ENCODE measurements at regions not wholly inside any gene's neighbourhood (a gene's known extent, or its start where the extent isn't known, plus 50 kb on each side); places are given as distances from the start of the nearest gene placed in this dataset.

GRCh38 chr18:54004828-54005227 is 219.6 kb downstream of the MBD2 start:
- H3K4me3 ChIP-seq (ENCODE audit: low read depth, low read length): no peak overlapping the region
- no peak for DNase-seq (ENCODE audit: low read depth)
- TF ChIP-seq, protein P1, sequence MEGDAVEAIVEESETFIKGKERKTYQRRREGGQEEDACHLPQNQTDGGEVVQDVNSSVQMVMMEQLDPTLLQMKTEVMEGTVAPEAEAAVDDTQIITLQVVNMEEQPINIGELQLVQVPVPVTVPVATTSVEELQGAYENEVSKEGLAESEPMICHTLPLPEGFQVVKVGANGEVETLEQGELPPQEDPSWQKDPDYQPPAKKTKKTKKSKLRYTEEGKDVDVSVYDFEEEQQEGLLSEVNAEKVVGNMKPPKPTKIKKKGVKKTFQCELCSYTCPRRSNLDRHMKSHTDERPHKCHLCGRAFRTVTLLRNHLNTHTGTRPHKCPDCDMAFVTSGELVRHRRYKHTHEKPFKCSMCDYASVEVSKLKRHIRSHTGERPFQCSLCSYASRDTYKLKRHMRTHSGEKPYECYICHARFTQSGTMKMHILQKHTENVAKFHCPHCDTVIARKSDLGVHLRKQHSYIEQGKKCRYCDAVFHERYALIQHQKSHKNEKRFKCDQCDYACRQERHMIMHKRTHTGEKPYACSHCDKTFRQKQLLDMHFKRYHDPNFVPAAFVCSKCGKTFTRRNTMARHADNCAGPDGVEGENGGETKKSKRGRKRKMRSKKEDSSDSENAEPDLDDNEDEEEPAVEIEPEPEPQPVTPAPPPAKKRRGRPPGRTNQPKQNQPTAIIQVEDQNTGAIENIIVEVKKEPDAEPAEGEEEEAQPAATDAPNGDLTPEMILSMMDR (IDR thresholded peaks at IDR 0.05; ENCODE audit: low read depth, low read length, missing control alignments): peak; percentile 38

GRCh38 chr18:54003195-54003594 is 221.3 kb downstream of the MBD2 start:
- TF ChIP-seq, protein P1 (IDR thresholded peaks at IDR 0.05; ENCODE audit: low read depth, low read length, missing control alignments): no peak
- DNase-seq (ENCODE audit: low read depth): no peak
- no peak overlapping the region for H3K4me3 ChIP-seq (ENCODE audit: low read depth, low read length)

DNA sequence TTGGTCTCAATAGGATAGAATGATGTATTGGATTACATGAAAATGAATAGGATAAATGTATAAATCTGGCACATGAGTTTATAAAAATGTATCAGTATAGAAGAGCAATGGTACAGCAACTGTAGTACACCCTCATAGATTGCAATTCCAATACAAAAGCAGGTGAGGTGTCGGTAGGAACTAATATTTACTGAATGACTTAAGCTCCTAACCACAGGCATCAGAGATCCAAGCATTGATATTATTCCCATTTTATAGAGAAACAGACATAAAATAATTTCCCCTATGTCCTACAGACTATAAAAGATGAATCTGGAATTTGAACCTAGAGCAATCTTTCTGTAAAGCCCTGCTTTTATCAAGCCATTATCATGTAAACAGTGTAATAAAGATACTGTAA is 227.4 kb downstream of the MBD2 start:
- no peak overlapping the region for H3K4me3 ChIP-seq (ENCODE audit: low read depth, low read length)
- TF ChIP-seq, protein P1 (IDR thresholded peaks at IDR 0.05; ENCODE audit: low read depth, low read length, missing control alignments): no peak
- no peak for DNase-seq (ENCODE audit: low read depth)

- DNase-seq (ENCODE audit: low read depth): no peak
- TF ChIP-seq, protein P1 (IDR thresholded peaks at IDR 0.05; ENCODE audit: low read depth, low read length, missing control alignments): no peak
- H3K4me3 ChIP-seq (ENCODE audit: low read depth, low read length): no peak overlapping the region
Measured at GRCh38 chr18:53994016-53994415, 230.5 kb downstream of the MBD2 start.

DNA sequence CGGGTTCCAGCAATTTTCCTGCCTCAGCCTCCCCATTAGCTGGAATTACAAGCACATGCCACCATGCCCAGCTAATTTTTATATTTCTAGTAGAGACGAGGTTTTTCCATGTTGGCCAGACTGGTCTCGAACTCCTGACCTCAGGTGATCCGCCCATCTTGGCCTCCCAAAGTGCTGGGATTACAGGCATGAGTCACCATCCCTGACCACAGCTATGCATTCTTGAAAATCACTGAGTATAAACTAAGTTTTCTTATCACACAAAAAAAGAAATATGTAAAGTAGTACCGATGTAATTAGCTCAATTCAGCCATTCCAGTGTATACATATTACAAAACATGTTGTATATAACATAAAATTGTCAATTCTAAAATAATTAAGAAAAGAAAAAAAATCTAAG is 232.7 kb downstream of the MBD2 start:
- no peak for DNase-seq (ENCODE audit: low read depth)
- no peak overlapping the region for H3K4me3 ChIP-seq (ENCODE audit: low read depth, low read length)
- TF ChIP-seq, protein P1 (IDR thresholded peaks at IDR 0.05; ENCODE audit: low read depth, low read length, missing control alignments): no peak

- DNase-seq (ENCODE audit: low read depth): no peak
Measured at GRCh38 chr18:53991202-53991601, 233.3 kb downstream of the MBD2 start.

DNA sequence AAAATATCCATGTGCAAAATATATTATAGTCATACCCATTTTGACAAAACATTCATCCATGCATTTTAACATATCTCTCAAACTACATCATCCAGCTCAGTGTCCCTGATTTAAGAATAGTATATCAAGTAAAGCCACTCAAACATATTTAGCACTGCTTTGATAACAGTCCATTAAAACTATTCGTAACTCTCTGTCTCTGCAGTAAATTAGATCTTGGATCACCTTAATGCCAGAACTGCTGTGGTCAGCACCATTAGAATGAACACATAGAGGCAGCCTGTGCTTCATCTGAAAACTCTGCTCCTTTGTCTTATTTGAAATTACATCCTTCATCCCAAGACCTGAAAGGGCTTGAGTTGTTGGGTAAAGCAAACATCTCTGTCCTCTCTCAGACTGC is 234.0 kb downstream of the MBD2 start:
- H3K4me3 ChIP-seq (ENCODE audit: low read depth, low read length): no peak overlapping the region
- no peak for DNase-seq (ENCODE audit: low read depth)
- TF ChIP-seq, protein P1 (IDR thresholded peaks at IDR 0.05; ENCODE audit: low read depth, low read length, missing control alignments): no peak

More at GRCh38 chr18:53991202-53991601, 233.3 kb downstream of the MBD2 start:
- TF ChIP-seq, protein P1 (IDR thresholded peaks at IDR 0.05; ENCODE audit: low read depth, low read length, missing control alignments): no peak
- no peak overlapping the region for H3K4me3 ChIP-seq (ENCODE audit: low read depth, low read length)

All from GM12864 (cell line).